GM12874 (cell line): ENCODE measurements at regions not wholly inside any gene's neighbourhood (a gene's known extent, or its start where the extent isn't known, plus 50 kb on each side); places are given as distances from the start of the nearest gene placed in this dataset.

Source experiments
- CTCF ChIP-seq: IDR thresholded peaks from 2 replicates; pipeline ENCODE4 v1.5.1; 2011; ENCODE audit warnings: low read depth, mild to moderate bottlenecking, control low read depth, low read length, moderate library complexity; ENCODE audit not compliant: insufficient read depth

- TF ChIP-seq CTCF, result no peak
Observed at GRCh38 chr21:32868631-32869454, 97.3 kb upstream of the PAXBP1 start.

- no peak for TF ChIP-seq CTCF
Observed at GRCh38 chr21:32869459-32869858, 97.9 kb upstream of the PAXBP1 start.

- no peak for TF ChIP-seq CTCF
Observed at GRCh38 chr21:32876426-32876825, 104.9 kb upstream of the PAXBP1 start.

GRCh38 chr21:32878661-32879060 lies 107.1 kb upstream of the PAXBP1 start:
- no peak for TF ChIP-seq CTCF

- TF ChIP-seq CTCF, result no peak
Observed at GRCh38 chr21:32881458-32881857, 109.9 kb upstream of the PAXBP1 start.

- no peak for TF ChIP-seq CTCF
Observed at GRCh38 chr21:32884062-32884461, 112.5 kb upstream of the PAXBP1 start.

- TF ChIP-seq CTCF, result no peak
Observed at GRCh38 chr21:32886339-32886738, 114.8 kb upstream of the PAXBP1 start.

GRCh38 chr21:32887026-32887425 lies 115.5 kb upstream of the PAXBP1 start:
- no peak for TF ChIP-seq CTCF
